GM19452 (cell line): ENCODE measurements at regions not wholly inside any gene's neighbourhood (a gene's known extent, or its start where the extent isn't known, plus 50 kb on each side); places are given as distances from the start of the nearest gene placed in this dataset.

Experiments used
- ATAC-seq: cut with Tn5 transposase; IDR thresholded peaks from one replicate; pipeline ENCODE4 v1.9.1; 2021; ENCODE audit not compliant: unreplicated experiment

DNA sequence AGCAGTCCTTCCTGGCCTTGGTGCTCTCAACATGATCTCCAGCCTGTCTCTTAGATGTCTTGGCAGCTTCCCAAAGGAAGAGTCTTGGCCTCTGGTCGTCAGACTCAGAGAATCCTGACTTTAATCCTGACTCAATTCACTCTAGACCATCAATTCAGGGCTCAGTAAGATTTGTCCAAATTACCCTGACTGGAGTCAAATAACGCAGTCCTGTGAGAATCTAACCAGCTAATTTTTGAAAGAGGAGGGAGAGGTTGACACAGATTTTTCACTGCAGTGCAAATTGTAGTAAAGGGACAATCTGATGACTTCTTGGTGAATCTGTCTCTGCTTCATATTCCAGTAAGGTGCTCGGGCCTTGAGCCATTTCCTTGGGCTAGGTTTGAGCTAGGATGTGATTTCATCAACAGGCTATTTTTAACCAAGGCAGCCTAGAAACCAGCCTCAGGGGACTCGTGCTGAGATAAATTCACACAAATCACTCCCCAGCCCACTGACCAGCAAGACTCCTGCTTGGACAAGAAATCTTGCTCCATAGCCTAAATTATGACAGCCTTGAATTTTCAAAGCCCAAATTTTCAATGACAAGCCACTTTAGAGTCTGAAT lies 257.4 kb downstream of the ENC1 start:
- no peak for ATAC-seq

DNA sequence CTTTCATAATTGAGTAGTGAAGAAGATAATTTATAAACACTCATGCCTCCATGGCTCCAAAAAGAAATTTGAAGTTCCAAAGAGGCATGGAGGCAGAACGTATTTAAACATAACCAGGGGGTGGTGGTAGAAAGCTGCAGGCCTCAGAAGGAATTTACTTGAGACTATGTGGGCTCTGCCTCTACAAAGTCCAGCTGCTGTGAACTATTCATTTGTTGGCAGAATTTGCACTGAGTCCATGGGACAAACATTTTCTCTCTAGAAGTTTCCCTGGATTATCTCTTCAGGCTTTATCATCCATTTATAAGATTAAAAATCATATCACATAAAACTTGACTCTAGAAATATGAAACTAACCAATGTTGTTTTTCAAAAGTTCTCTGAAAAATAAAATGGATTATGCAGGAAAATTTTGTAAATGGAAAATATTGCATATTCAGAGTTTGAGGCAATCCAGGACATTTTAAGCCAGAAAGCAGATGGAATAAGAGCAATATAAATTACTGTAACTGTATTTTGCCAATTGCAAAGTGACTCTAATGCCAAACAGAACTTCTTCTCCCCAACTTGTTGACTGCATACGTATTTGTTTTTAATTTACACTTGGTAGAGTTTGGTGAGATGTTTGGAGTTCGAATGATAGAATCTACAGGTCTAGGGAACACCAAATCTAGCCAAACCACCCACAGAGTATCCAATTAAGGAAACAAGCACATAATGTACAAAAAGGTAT lies 258.2 kb downstream of the ENC1 start:
- no peak for ATAC-seq

- no peak for ATAC-seq
Observed at GRCh38 chr5:74380193-74380592, 260.3 kb downstream of the ENC1 start.

GRCh38 chr5:74378464-74378863 lies 262.1 kb downstream of the ENC1 start:
- no peak for ATAC-seq

DNA sequence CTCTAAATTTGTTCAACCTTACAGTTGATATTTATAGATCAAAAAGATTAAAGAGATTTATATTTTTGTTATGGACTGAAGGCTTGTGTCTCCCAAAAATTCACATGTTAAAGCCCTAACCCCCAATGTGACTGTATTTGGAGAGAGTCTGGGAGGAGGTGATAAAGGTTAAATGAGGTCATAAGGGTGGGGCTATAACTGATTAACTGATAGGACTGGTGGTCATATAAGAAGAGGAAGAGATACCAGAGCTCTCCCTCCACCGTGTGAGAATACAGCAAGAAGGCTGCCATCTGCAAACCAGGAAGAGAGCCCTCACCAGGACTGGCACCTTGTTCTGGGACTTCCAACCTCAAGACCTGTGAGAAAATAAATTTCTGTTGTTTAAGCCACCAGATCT lies 264.3 kb downstream of the ENC1 start:
- no peak for ATAC-seq

- ATAC-seq: no peak
Observed at GRCh38 chr5:74375271-74375670, 265.3 kb downstream of the ENC1 start.

DNA sequence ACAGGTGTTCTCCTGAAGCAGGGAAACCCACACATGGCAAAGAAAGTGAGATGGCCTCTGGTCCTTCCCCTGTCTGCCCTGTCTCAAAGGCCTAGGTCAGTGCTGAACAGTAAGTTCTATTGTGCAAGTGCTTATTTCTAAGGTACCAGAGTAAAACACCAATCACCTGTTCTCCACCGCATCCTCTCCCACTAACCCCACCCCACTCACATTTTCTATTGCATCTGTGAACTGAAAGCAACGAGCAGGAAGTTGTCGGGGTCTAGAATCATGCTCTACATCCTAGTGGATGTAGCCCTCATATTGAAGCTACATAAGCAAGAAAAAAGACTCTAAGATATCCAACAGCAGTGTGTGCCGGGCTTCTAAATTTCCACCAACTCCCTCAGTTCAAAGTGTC lies 265.9 kb downstream of the ENC1 start:
- no peak for ATAC-seq

DNA sequence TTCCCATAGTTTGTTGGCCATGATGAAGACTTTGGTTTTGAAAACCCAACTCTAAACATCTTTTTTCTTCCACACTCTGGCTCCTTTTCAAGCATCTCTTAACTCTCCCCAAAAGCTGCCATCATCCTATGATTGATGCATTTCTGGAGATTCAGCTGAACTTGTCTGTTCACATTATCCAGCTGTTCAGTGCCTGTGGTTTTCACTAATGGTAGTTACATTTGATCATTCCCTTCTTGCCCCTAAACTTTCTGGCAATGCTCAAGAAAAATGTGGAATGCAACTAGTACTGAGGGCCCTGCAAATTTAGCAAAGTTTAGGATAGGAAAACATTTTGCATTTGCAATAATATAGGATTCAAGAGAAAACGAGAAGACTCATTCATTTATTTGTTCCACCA lies 267.5 kb downstream of the ENC1 start:
- no peak for ATAC-seq

GRCh38 chr5:74372502-74373064 lies 267.9 kb downstream of the ENC1 start:
- ATAC-seq: no peak

GRCh38 chr5:74372051-74372450 lies 268.5 kb downstream of the ENC1 start:
- no peak for ATAC-seq

DNA sequence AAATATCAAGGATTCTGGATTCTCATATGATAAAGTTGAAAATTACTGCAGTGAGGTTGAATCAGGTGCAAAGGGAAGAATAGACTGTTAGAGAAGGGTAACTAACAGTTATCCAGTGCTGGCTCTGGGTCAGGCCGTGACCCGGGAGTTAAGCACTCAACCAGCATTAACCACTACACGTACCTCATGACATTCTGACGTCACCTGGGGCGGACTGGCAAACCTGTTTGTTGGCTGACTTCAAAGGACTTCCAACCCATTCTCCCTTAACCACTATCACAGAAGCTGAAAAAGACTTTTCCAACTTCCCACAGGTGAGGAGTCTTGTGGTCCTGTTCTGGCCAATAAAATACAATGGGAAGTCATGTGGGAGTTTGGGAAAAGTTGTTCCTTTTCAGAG lies 268.9 kb downstream of the ENC1 start:
- no peak for ATAC-seq

- ATAC-seq: no peak
Observed at GRCh38 chr5:74370168-74370567, 270.4 kb downstream of the ENC1 start.

DNA sequence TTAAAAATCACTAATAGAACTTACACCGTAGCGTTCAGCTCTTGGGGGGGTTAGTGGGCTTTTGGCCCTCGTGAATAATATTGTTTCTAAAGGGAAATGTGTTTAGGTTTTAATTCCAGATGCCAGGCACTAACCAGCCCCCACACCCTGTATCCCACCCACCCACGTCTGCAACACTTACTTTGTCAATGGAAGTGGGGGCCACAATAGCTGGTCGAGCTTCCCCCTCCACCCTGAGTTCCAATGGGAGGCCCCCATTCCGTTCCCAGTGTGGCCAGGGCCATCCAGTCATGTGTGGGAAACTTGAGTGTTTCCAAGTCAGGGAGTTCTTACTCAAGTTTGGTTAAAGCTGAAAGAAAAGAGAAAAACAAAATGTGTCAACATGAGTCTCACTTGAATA lies 271.4 kb downstream of the ENC1 start:
- no peak for ATAC-seq

- no peak for ATAC-seq
Observed at GRCh38 chr5:74367934-74368333, 272.6 kb downstream of the ENC1 start.

DNA sequence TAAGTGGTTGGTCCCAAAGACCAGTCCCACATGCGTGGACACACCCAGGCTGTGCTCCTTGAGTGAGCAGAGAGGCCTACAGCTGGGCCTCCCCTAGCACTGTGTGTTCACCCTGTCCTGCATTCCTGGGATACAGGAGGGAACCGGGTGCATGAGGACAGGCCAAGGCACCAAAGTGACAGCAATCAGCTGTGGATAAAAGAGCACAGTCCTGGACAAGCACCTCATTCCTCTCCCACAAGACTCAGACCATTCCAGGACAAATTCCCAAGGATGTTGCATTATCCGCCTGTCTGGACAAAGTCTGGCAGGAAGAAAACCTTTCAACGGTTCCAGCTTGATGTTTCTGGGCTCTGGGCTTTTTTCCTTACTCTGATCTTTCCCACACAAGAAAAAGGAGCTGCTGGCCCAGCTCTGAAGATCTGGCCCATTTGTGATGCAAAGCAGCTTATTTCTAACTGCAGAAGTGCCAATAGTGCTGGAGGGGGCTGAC lies 273.2 kb downstream of the ENC1 start:
- ATAC-seq: no peak

- no peak for ATAC-seq
Observed at GRCh38 chr5:74365723-74366122, 274.8 kb downstream of the ENC1 start.

- ATAC-seq: no peak
Observed at GRCh38 chr5:74364507-74364906, 276.0 kb downstream of the ENC1 start.

GRCh38 chr5:74363603-74364205 lies 276.8 kb downstream of the ENC1 start:
- ATAC-seq: no peak

DNA sequence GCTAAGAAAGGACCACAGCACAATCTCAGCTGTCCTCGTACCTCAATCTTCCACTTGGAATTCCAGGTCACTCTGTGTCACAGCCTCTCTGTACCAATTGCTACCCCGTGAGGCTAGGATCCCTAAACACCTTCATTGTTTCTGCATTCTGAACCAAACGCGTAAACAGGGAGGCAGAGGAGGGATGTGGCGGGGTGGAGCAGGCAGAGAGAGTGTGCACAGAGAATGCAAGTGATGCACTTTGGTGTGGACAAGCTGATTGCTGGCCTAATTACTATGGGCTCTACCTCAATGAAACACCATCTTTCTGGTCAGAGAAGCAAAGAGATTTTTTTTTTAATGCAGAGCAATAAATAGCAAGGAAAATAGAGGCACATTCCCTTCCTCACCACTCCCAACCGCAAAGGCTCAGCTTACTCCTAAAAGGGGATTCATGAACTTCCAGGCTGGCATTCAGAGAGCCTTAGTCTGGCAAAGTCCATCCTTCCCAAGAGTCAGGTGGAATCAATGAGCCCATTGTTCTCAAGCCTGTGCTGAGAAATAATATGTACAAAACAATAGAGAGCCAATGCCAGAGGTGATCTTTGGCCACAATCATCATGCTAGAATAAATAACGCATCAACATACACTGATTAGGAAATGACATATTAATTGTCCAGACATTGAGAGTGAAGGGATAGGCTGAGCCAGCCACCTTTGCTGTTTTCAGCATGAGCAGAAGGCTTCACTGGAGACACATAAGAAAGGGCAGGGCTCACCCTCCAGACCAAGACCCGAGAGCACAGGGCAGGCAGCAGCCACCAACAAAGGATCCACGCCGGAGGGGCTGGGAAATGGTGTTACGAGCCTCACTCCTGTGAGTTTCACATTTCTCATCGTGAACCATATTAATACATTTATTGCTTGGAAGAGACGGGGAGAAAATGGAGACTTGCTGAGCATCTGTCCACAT lies 278.8 kb downstream of the ENC1 start:
- ATAC-seq: no peak

- ATAC-seq: no peak
Observed at GRCh38 chr5:74360535-74361210, 279.9 kb downstream of the ENC1 start.
